Cardiac muscle cell (in vitro differentiated cells and primary cell): ENCODE measurements at regions not wholly inside any gene's neighbourhood (a gene's known extent, or its start where the extent isn't known, plus 50 kb on each side); places are given as distances from the start of the nearest gene placed in this dataset.

Source experiments
- DNase-seq, 2 donors: peaks; one replicate each; pipeline versions ENCODE4 v3.0.0 to v3.0.0-alpha.2; 2010 to 2017; ENCODE audit warnings: low read depth in 1 of 2, low spot score in 1 of 2
- H3K27ac ChIP-seq: fragments of 200-600 bp; sonication (generic); 2 replicates; pipeline ENCODE4 v1.5.1; 2016
- H3K27me3 ChIP-seq: fragments of 200-600 bp; sonication (generic); 2 replicates; pipeline ENCODE4 v1.6.0; 2016; ENCODE audit warnings: control low read depth
- H3K36me3 ChIP-seq: fragments of 200-600 bp; sonication (generic); 2 replicates; pipeline ENCODE4 v1.5.1; 2016; ENCODE audit warnings: control low read depth
- H3K4me1 ChIP-seq: fragments of 200-600 bp; sonication (generic); 2 replicates; pipeline ENCODE4 v1.8.1; 2017; ENCODE audit warnings: low read depth, mild to moderate bottlenecking, mixed run types
- H3K4me3 ChIP-seq: fragments of 200-600 bp; sonication (generic); 2 replicates; pipeline ENCODE4 v1.5.1; 2016; ENCODE audit warnings: mild to moderate bottlenecking
- H3K9me3 ChIP-seq: fragments of 200-600 bp; sonication (generic); 2 replicates; pipeline ENCODE4 v1.5.1; 2017; ENCODE audit warnings: low read depth, mild to moderate bottlenecking, control low read depth
- CTCF ChIP-seq: IDR thresholded peaks from 2 replicates; pipeline ENCODE4 v1.5.1; 2012; ENCODE audit warnings: low read depth, mild to moderate bottlenecking, low read length

- no peak for TF ChIP-seq CTCF
- H3K27me3 ChIP-seq, result no peaks in the 10 kb centered on the region
- no peaks in the 10 kb centered on the region for H3K9me3 ChIP-seq
Measured at GRCh38 chr2:151027151-151027550, 234.5 kb downstream of the RBM43 start.

GRCh38 chr2:151025816-151026215, 235.8 kb downstream of the RBM43 start:
- no peaks in the 10 kb centered on the region for H3K9me3 ChIP-seq
- TF ChIP-seq CTCF, result no peak
- no peaks in the 10 kb centered on the region for H3K36me3 ChIP-seq
- no peak overlapping the region for H3K27ac ChIP-seq
- H3K27me3 ChIP-seq, result no peaks in the 10 kb centered on the region
- H3K4me1 ChIP-seq, result no peaks in the 10 kb centered on the region
- H3K4me3 ChIP-seq, result no peak overlapping the region
- no peak for DNase-seq

More at GRCh38 chr2:151027151-151027550, 234.5 kb downstream of the RBM43 start:
- peak; percentile 34 to 83 for DNase-seq
- Histone ChIP-seq H3K4me1 (no peaks in the 10 kb centered on the region), H3K27ac (peak overlapping the region; percentile 4), H3K36me3 (no peaks in the 10 kb centered on the region), H3K4me3 (no peak overlapping the region)

GRCh38 chr2:151024696-151025251, 236.9 kb downstream of the RBM43 start:
- H3K36me3 ChIP-seq, result no peaks in the 10 kb centered on the region
- H3K4me3 ChIP-seq, result no peak overlapping the region
- TF ChIP-seq CTCF, result no peak
- DNase-seq, result no peak
- no peak overlapping the region for H3K27ac ChIP-seq
- H3K9me3 ChIP-seq, result no peaks in the 10 kb centered on the region
- H3K4me1 ChIP-seq, result no peaks in the 10 kb centered on the region
- no peaks in the 10 kb centered on the region for H3K27me3 ChIP-seq

- H3K27me3 ChIP-seq, result no peaks in the 10 kb centered on the region
- H3K27ac ChIP-seq, result no peak overlapping the region
- no peaks in the 10 kb centered on the region for H3K9me3 ChIP-seq
- no peaks in the 10 kb centered on the region for H3K4me1 ChIP-seq
- peak in 1 of 2 donors; percentile 55 for DNase-seq
- H3K4me3 ChIP-seq, result no peak overlapping the region
- no peak for TF ChIP-seq CTCF
- H3K36me3 ChIP-seq, result no peaks in the 10 kb centered on the region
Measured at GRCh38 chr2:151021747-151022452, 239.8 kb downstream of the RBM43 start.

- Histone ChIP-seq H3K4me3 (no peak overlapping the region), H3K36me3 (no peaks in the 10 kb centered on the region), H3K27ac (no peak overlapping the region), H3K9me3 (no peaks in the 10 kb centered on the region), H3K27me3 (no peaks in the 10 kb centered on the region), H3K4me1 (no peaks in the 10 kb centered on the region)
- no peak for TF ChIP-seq CTCF
- no peak for DNase-seq
Measured at GRCh38 chr2:151020411-151020810, 241.3 kb downstream of the RBM43 start.
